HepG2 (cell line): ENCODE measurements at regions not wholly inside any gene's neighbourhood (a gene's known extent, or its start where the extent isn't known, plus 50 kb on each side); places are given as distances from the start of the nearest gene placed in this dataset.
A peak's percentile ranks its signal among the peaks of the same experiment; 100 is the strongest.

Source experiments
- ATAC-seq: fragments of 200-7000 bp; cut with Tn5 transposase; 3 replicates; pipeline ENCODE4 v1.9.1; 2020; ENCODE audit warnings: mild to moderate bottlenecking, moderate library complexity
- BruUV-seq: library from RNA; stranded (reverse); fragments of 400-500 nt; replicated peaks from 2 replicates; lab custom pipeline; 2021; lab: Mats Ljungman, UMichigan
- CTCF ChIA-PET: fragments of 300-600 bp; formaldehyde crosslinking; extraction: SDS; loops from one replicate; lab custom pipeline; 2021; ENCODE audit warnings: low total read pairs, inconsistent platforms, low intra/inter-chr PET ratio; lab: Yijun Ruan, JAX
- POLR2A ChIA-PET: fragments of 350-600 bp; sonication (Branson Sonifier 250); formaldehyde crosslinking; loops from one replicate; lab custom pipeline; 2020; ENCODE audit warnings: antibody characterized with exemption, inconsistent platforms; lab: Yijun Ruan, JAX
- DNase-seq: peaks from one replicate; pipeline ENCODE4 v3.0.0-alpha.2; 2015; ENCODE audit warnings: low spot score
- FAIRE-seq: peaks from 3 replicates; lab custom pipeline; 2011; peaks lifted over from hg19 to GRCh38; lab: Jason Lieb, UNC
- H2AFZ ChIP-seq: one replicate; pipeline ENCODE4 v1.6.1; 2011; ENCODE audit warnings: low read length, inconsistent platforms
- H3K27ac ChIP-seq: fragments of 300-600 bp; 3 replicates; pipeline ENCODE4 v1.8.0; 2011; ENCODE audit warnings: mixed run types, mild to moderate bottlenecking, mixed read lengths, low read length, inconsistent platforms; ENCODE audit not compliant: insufficient read depth; ENCODE audit errors: extremely low read length
- H3K27me3 ChIP-seq, 2 experiments: fragments of 200-600 bp in 1 of 2; 2 replicates in 1 of 2; 3 replicates in 1 of 2; pipeline versions ENCODE4 v1.6.0 to v1.8.0; 2011; ENCODE audit warnings: low read length in 2 of 2, mild to moderate bottlenecking in 2 of 2, moderate library complexity in 2 of 2, inconsistent platforms in 1 of 2; ENCODE audit not compliant: insufficient read depth in 2 of 2, control insufficient read depth in 1 of 2
- H3K36me3 ChIP-seq, 2 experiments: fragments of 200-600 bp in 1 of 2; replicated peaks in 1 of 2; 2 replicates in 1 of 2; 3 replicates in 1 of 2; pipeline versions ENCODE4 v1.5.1 to v1.8.0; 2011; ENCODE audit warnings: low read length in 2 of 2, inconsistent platforms in 1 of 2; ENCODE audit not compliant: insufficient read depth in 2 of 2, control insufficient read depth in 1 of 2
- H3K4me1 ChIP-seq: 2 replicates; pipeline ENCODE4 v1.5.1; 2012; ENCODE audit warnings: low read length, inconsistent platforms; ENCODE audit not compliant: insufficient read depth
- H3K4me2 ChIP-seq: 2 replicates; pipeline ENCODE4 v1.6.0; 2011; ENCODE audit warnings: low read depth, low read length, inconsistent platforms
- H3K4me3 ChIP-seq, 3 experiments: fragments of 200-600 bp in 1 of 3; sonication (generic), shearing (Covaris generic) in 1 of 3; replicated peaks in 1 of 3; 2 replicates each; pipeline ENCODE4 v1.5.1; 2011 to 2016; ENCODE audit warnings: low read length in 3 of 3, inconsistent platforms in 2 of 3, low read depth in 2 of 3, mild to moderate bottlenecking in 2 of 3, control low read depth in 1 of 3, mixed read lengths in 1 of 3; ENCODE audit not compliant: insufficient read depth in 1 of 3
- H3K79me2 ChIP-seq: one replicate; pipeline ENCODE4 v1.6.1; 2011; ENCODE audit warnings: low read length, inconsistent platforms; ENCODE audit not compliant: insufficient read depth
- H3K9ac ChIP-seq: 2 replicates; pipeline ENCODE4 v1.6.0; 2011; ENCODE audit warnings: mild to moderate bottlenecking, low read depth, low read length, inconsistent platforms; ENCODE audit not compliant: insufficient read depth
- H3K9me3 ChIP-seq: 2 replicates; pipeline ENCODE4 v1.5.1; 2012; ENCODE audit warnings: mild to moderate bottlenecking, low read length
- H4K20me1 ChIP-seq: 2 replicates; pipeline ENCODE4 v1.6.0; 2011; ENCODE audit warnings: inconsistent platforms, mild to moderate bottlenecking, low read length, moderate library complexity; ENCODE audit not compliant: insufficient read depth
- AGO1 ChIP-seq: fragments of 200-400 bp; formaldehyde crosslinking; IDR thresholded peaks from 2 replicates; pipeline ENCODE4 v1.6.1; 2017; ENCODE audit warnings: mild to moderate bottlenecking, low read depth, low read length, moderate library complexity; ENCODE audit not compliant: poor library complexity, severe bottlenecking
- DR1 ChIP-seq: sonication (generic); formaldehyde crosslinking; IDR thresholded peaks from 2 replicates; pipeline ENCODE4 v1.8.0; 2021; ENCODE audit warnings: mild to moderate bottlenecking, missing genetic modification reagents, inconsistent platforms
- ETS1 ChIP-seq: sonication (generic); formaldehyde crosslinking; IDR thresholded peaks from 2 replicates; pipeline ENCODE4 v1.4.0; 2020; ENCODE audit warnings: missing genetic modification reagents
- HCFC1 ChIP-seq: fragments of 150-350 bp; IDR thresholded peaks from 2 replicates; pipeline ENCODE4 v1.6.1; 2014; ENCODE audit warnings: low read depth, low read length
- HMGXB3 ChIP-seq: sonication (generic); formaldehyde crosslinking; IDR thresholded peaks from 2 replicates; pipeline ENCODE4 v1.4.0; 2020; ENCODE audit warnings: missing genetic modification reagents, borderline replicate concordance
- MED8 ChIP-seq: sonication (generic); formaldehyde crosslinking; IDR thresholded peaks from 2 replicates; pipeline ENCODE4 v1.8.1; 2023; ENCODE audit warnings: mild to moderate bottlenecking, missing genetic modification reagents; ENCODE audit not compliant: insufficient replicate concordance
- MIXL1 ChIP-seq: IDR thresholded peaks from 2 replicates; pipeline ENCODE4 v1.6.1; 2016
- PBX3 ChIP-seq: sonication (generic); formaldehyde crosslinking; IDR thresholded peaks from 2 replicates; pipeline ENCODE4 v1.8.1; 2023; ENCODE audit warnings: missing genetic modification reagents, inconsistent platforms, borderline replicate concordance
- ZNF225 ChIP-seq: sonication (generic); formaldehyde crosslinking; IDR thresholded peaks from 2 replicates; pipeline ENCODE4 v1.4.0; 2020; ENCODE audit warnings: mild to moderate bottlenecking, missing genetic modification reagents
- ZNF430 ChIP-seq: sonication (generic); formaldehyde crosslinking; IDR thresholded peaks from 2 replicates; pipeline ENCODE4 v1.9.0; 2021; ENCODE audit warnings: mild to moderate bottlenecking, missing genetic modification reagents
- ZNF615 ChIP-seq: sonication (generic); formaldehyde crosslinking; IDR thresholded peaks from 2 replicates; pipeline ENCODE4 v1.5.0; 2020; ENCODE audit warnings: mild to moderate bottlenecking, missing genetic modification reagents, borderline replicate concordance
- ZNF710 ChIP-seq: sonication (generic); formaldehyde crosslinking; IDR thresholded peaks from 2 replicates; pipeline ENCODE4 v1.5.0; 2020; ENCODE audit warnings: mild to moderate bottlenecking, missing genetic modification reagents, borderline replicate concordance
- ZNF772 ChIP-seq: sonication (generic); formaldehyde crosslinking; IDR thresholded peaks from 2 replicates; pipeline ENCODE4 v1.5.0; 2020; ENCODE audit warnings: mild to moderate bottlenecking, missing genetic modification reagents
- ZNF788 ChIP-seq: sonication (generic); formaldehyde crosslinking; IDR thresholded peaks from 2 replicates; pipeline ENCODE4 v1.5.0; 2020; ENCODE audit warnings: mild to moderate bottlenecking, missing genetic modification reagents, borderline replicate concordance
- WGBS: methylation state at CpG from one replicate; pipeline ENCODE4 v1.1.6; 2017; ENCODE audit warnings: low lambda C conversion rate; 5-methylcytosine and 5-hydroxymethylcytosine counted together
- in situ Hi-C: cut with HindIII; loops from 2 replicates; pipeline ENCODE4 v1.10.0; 2017; ENCODE audit warnings: low pct_unique_long_range_greater_than_20kb; ENCODE audit not compliant: extremely low pct_ligation_motif_present
- intact Hi-C: fragments of 100-400 bp; cut with micrococcal nuclease; formaldehyde crosslinking; loops from one replicate; pipeline ENCODE4 v1.10.0; 2022; ENCODE audit not compliant: unreplicated experiment

- TF ChIP-seq HCFC1 (no peak), ZNF788 (no peak), MED8 (CRISPR knock-in tag) (no peak), PBX3 (CRISPR knock-in tag) (no peak), ZNF710 (CRISPR knock-in tag) (no peak)
Observed at GRCh38 chr11:111438168-111438567, 59.1 kb upstream of the POU2AF1 start (continued).

- ATAC-seq: peak; percentile 50
- Histone ChIP-seq H3K4me3 (peak overlapping the region in 1 of 3 experiments; percentile 19; a peak in 2 of 6 replicates), H3K4me2 (peak overlapping the region; percentile 56), H3K9ac (no peak overlapping the region), H3K4me1 (peaks cover 58% of the 10 kb centered on the region), H3K9me3 (no peaks in the 10 kb centered on the region), H3K27ac (no peak overlapping the region), H3K36me3 (no peaks in the 10 kb centered on the region), H3K27me3 (peaks cover 0 to 4% of the 10 kb centered on the region in 2 experiments; a peak in 1 of 5 replicates), H4K20me1 (no peaks in the 10 kb centered on the region), H3K79me2 (no peaks in the 10 kb centered on the region), H2AFZ (no peak overlapping the region)
- ChIA-PET CTCF (no interaction called here), POLR2A (no interaction called here)
- FAIRE-seq: no peak
- no TSS peak for BruUV-seq
- DNase-seq: no peak
- in situ Hi-C loops (no loop called here), intact Hi-C loops (no loop called here)
- 37% methylated on average over 9 of the region's 12 CpGs for WGBS
- TF ChIP-seq ZNF430 (CRISPR knock-in tag) (no peak), ZNF772 (CRISPR knock-in tag) (no peak), MIXL1 (CRISPR knock-in tag) (no peak), AGO1 (no peak), ZNF225 (CRISPR knock-in tag) (no peak), ZNF615 (no peak), DR1 (CRISPR knock-in tag) (peak; percentile 28; the same call in 1 of the 2 replicates), ETS1 (no peak), HMGXB3 (no peak)
Observed at GRCh38 chr11:111435046-111435698, 56.1 kb upstream of the POU2AF1 start.
